GM23248 (cell line): ENCODE measurements at regions not wholly inside any gene's neighbourhood (a gene's known extent, or its start where the extent isn't known, plus 50 kb on each side); places are given as distances from the start of the nearest gene placed in this dataset.

Source experiments
- DNase-seq: peaks from one replicate; pipeline ENCODE4 v3.0.0-alpha.2; 2015
- H2AFZ ChIP-seq: fragments of 200-600 bp; sonication (generic); 2 replicates; pipeline ENCODE4 v1.6.1; 2016; ENCODE audit warnings: antibody characterized with exemption
- H3F3A ChIP-seq: fragments of 200-600 bp; sonication (generic); 2 replicates; pipeline ENCODE4 v1.6.1; 2016; ENCODE audit warnings: mild to moderate bottlenecking, antibody characterized with exemption, mixed run types; ENCODE audit not compliant: insufficient read depth
- H3K27ac ChIP-seq: fragments of 200-600 bp; sonication (generic); 2 replicates; pipeline ENCODE4 v1.5.1; 2016; ENCODE audit warnings: mild to moderate bottlenecking
- H3K27me3 ChIP-seq: fragments of 200-600 bp; sonication (generic); replicated peaks from 2 replicates; pipeline ENCODE4 v1.6.1; 2016; ENCODE audit warnings: mild to moderate bottlenecking; ENCODE audit not compliant: insufficient read depth
- H3K36me3 ChIP-seq: fragments of 200-600 bp; sonication (generic); 2 replicates; pipeline ENCODE4 v1.6.1; 2016; ENCODE audit warnings: low read depth, mild to moderate bottlenecking
- H3K4me1 ChIP-seq: fragments of 200-600 bp; sonication (generic); 2 replicates; pipeline ENCODE4 v1.6.1; 2016; ENCODE audit warnings: mild to moderate bottlenecking; ENCODE audit not compliant: insufficient read depth
- H3K4me2 ChIP-seq: fragments of 200-600 bp; sonication (generic); one replicate; pipeline ENCODE4 v1.6.1; 2016; ENCODE audit warnings: mild to moderate bottlenecking; ENCODE audit not compliant: unreplicated experiment
- H3K4me3 ChIP-seq: fragments of 200-600 bp; sonication (generic); 2 replicates; pipeline ENCODE4 v1.5.1; 2016; ENCODE audit warnings: mild to moderate bottlenecking
- H3K79me2 ChIP-seq: fragments of 200-600 bp; sonication (generic); 2 replicates; pipeline ENCODE4 v1.6.1; 2016; ENCODE audit warnings: mild to moderate bottlenecking; ENCODE audit not compliant: insufficient read depth
- H3K9ac ChIP-seq: fragments of 200-600 bp; sonication (generic); 2 replicates; pipeline ENCODE4 v1.6.1; 2016; ENCODE audit warnings: mild to moderate bottlenecking
- H3K9me2 ChIP-seq: fragments of 200-600 bp; sonication (generic); 2 replicates; pipeline ENCODE4 v1.6.1; 2016; ENCODE audit warnings: mixed run types, mild to moderate bottlenecking, moderate library complexity; ENCODE audit not compliant: insufficient read depth
- H3K9me3 ChIP-seq: fragments of 200-600 bp; sonication (generic); one replicate; pipeline ENCODE4 v1.6.1; 2017; ENCODE audit warnings: low read depth
- H4K20me1 ChIP-seq: fragments of 200-600 bp; sonication (generic); 2 replicates; pipeline ENCODE4 v1.6.0; 2016; ENCODE audit not compliant: insufficient read depth
- EZH2 ChIP-seq: fragments of 200-600 bp; sonication (generic); IDR thresholded peaks from 2 replicates; pipeline ENCODE4 v1.6.1; 2018; ENCODE audit warnings: antibody characterized with exemption, mild to moderate bottlenecking; ENCODE audit not compliant: insufficient read depth, poor library complexity, severe bottlenecking
- EZH2phosphoT487 ChIP-seq: fragments of 200-600 bp; sonication (generic); IDR thresholded peaks from 2 replicates; pipeline ENCODE4 v1.6.1; 2018; ENCODE audit warnings: antibody characterized with exemption, moderate library complexity, mild to moderate bottlenecking, low read depth; ENCODE audit not compliant: insufficient read depth
- WGBS, 2 experiments: methylation state at CpG; one replicate each; pipeline ENCODE4 v1.1.6; 2015 to 2017; ENCODE audit warnings: low lambda C conversion rate in 2 of 2, low coverage in 1 of 2; ENCODE audit errors: missing lambda C conversion rate in 2 of 2; 5-methylcytosine and 5-hydroxymethylcytosine counted together
- in situ Hi-C: fragments of 300-500 bp; cut with MboI; formaldehyde crosslinking; loops from 2 replicates; pipeline ENCODE4 v1.15.0; 2020

DNA sequence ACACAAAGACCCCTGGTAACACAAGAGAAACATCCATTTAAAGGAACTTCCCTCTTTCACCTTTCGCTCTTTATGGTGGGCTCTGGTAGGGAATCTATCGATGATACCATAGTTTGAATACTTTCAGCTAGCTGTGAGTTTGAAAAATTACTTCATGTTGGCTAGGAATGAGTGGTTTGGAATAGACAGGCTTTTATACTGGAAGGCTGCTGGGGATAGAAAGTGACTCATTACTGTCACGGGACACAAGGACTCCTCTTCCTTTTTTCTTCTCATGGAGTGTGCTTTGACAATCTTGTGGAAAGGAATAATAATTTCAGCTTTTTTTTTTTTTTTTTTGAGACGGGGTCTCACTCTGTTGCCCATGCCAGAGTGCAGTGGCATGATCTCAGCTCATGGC lies 76.9 kb downstream of the CYB561 start:
- Histone ChIP-seq H3K4me3 (no peak overlapping the region), H3K9me3 (no peaks in the 10 kb centered on the region), H3K79me2 (peaks cover 49% of the 10 kb centered on the region), H3K9ac (peak overlapping the region; percentile 30), H3K4me2 (no peak overlapping the region), H3K27me3 (no peaks in the 10 kb centered on the region), H2AFZ (no peak overlapping the region), H4K20me1 (no peaks in the 10 kb centered on the region), H3K27ac (peak overlapping the region; percentile 86), H3K9me2 (no peaks in the 10 kb centered on the region), H3K4me1 (peaks cover 72% of the 10 kb centered on the region), H3F3A (peaks cover 71% of the 10 kb centered on the region), H3K36me3 (no peaks in the 10 kb centered on the region; the same call in 1 of the 2 replicates)
- TF ChIP-seq EZH2 (no peak), EZH2phosphoT487 (no peak)
- DNase-seq = peak; percentile 88
- in situ Hi-C loops = no loop called here
- 2 to 3% methylated on average over 4 of the region's 4 CpGs for WGBS, 2 experiments

DNA sequence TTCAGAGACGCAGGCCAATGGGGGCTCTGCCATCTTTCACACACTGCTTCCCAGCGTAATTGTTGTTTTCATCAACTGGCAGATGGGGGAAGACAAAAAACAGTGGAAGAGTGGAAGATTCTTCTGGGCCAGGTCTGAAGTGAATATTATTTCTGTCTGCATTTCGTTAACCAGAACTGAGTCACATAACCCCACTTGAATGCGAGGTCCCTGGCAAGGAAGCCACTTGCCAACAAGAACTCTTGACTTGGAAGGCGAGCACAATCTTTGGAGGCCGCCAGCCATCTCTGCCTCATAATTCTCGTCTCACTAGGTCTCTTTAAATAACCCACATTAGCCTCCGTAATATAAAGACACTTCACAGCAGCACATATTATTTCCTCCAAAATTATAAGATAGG lies 75.4 kb downstream of the CYB561 start:
- Histone ChIP-seq H2AFZ (peak overlapping the region; percentile 34; the same call in 1 of the 2 replicates), H4K20me1 (no peaks in the 10 kb centered on the region), H3K9ac (peak overlapping the region; percentile 29; the same call in 1 of the 2 replicates), H3K9me3 (no peaks in the 10 kb centered on the region), H3K36me3 (no peaks in the 10 kb centered on the region; the same call in 1 of the 2 replicates), H3K27ac (peak overlapping the region; percentile 86), H3K4me3 (no peak overlapping the region), H3K4me2 (no peak overlapping the region), H3K79me2 (peaks cover 52% of the 10 kb centered on the region), H3K9me2 (no peaks in the 10 kb centered on the region), H3F3A (peaks cover 56% of the 10 kb centered on the region), H3K27me3 (no peaks in the 10 kb centered on the region), H3K4me1 (peaks cover 57% of the 10 kb centered on the region)
- peak; percentile 64 for DNase-seq
- WGBS, 2 experiments = 33 to 34% methylated on average over 8 of the region's 8 CpGs
- TF ChIP-seq EZH2 (no peak), EZH2phosphoT487 (no peak)
- in situ Hi-C loops = no loop called here

DNA sequence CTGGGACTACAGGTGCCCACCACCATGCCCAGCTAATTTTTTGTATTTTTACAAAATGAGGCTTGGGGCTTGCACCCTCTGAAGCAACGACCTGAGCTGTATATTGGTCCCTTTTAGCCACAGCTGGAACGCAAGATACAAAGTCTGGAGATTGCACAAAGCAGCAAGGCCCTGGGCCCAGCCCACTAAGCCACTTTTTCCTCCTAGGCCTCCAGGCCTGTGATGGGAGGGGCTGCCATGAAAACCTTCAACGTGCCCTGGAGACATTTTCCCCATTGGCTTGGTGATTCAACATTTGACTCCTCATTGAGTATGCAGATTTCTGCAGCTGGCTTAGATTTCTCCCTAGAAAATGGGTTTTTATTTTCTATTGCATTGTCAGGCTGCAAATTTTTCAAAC lies 69.2 kb downstream of the CYB561 start:
- peaks cover 28% of the 10 kb centered on the region for H3F3A ChIP-seq
- H3K27me3 ChIP-seq = no peaks in the 10 kb centered on the region
- H3K9me3 ChIP-seq = no peaks in the 10 kb centered on the region
- no peak overlapping the region for H3K4me2 ChIP-seq
- no peak overlapping the region for H3K27ac ChIP-seq
- DNase-seq = no peak
- peaks cover 68% of the 10 kb centered on the region for H3K79me2 ChIP-seq
- in situ Hi-C loops = no loop called here
- peaks cover 17% of the 10 kb centered on the region; the same call in 1 of the 2 replicates for H3K36me3 ChIP-seq
- no peaks in the 10 kb centered on the region for H3K9me2 ChIP-seq
- H3K4me3 ChIP-seq = no peak overlapping the region
- no peaks in the 10 kb centered on the region for H4K20me1 ChIP-seq
- H2AFZ ChIP-seq = no peak overlapping the region
- H3K9ac ChIP-seq = no peak overlapping the region
- H3K4me1 ChIP-seq = peaks cover 18% of the 10 kb centered on the region
- TF ChIP-seq EZH2phosphoT487 (no peak), EZH2 (no peak)
- WGBS, 2 experiments = 73 to 82% methylated on average over 3 of the region's 3 CpGs

DNA sequence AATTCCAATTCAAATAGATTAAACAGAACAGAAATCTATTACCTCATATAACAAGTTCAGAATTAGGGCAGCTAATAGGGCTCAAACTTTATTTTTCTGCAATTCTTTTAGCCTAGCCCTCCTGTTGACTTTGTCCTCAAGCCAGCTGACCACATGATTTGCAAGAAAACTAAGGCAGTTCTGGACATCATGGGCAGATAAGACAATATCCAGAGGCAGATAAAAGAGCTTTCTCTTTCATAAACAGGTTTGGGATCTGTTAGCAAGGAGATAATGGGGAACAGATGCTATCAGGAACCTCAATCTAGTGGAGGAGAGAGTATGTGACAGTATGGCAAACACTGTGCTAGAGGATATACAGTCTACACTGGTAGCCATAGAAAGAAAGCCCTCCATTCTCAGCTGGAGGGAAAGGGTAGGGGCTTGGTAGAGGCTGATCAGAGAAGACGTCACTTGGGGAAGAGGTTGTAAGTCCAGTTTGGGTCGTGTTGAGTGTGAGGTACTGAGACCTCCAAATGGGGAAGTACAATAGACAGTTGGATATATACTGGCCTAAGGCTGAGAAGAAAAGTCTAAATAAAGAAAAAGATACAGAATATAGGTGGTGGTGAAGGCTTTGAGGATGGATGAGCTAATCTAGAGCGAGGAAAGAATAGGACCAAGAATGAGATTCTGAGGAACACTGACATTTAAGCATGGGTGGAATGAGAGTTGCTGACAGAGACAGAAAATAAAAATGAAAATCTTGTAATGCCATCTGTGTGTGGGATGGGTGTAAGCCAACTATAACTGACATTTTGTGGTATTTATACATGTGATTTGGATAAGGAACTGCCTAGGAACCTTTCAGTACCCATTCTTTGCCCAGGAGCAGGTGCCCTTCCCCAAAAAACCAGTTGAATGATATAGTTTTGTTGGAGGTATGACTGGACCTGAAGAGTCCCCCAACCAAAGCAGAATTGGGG lies 67.4 kb downstream of the CYB561 start:
- Histone ChIP-seq H3F3A (peaks cover 41% of the 10 kb centered on the region), H3K36me3 (peaks cover 22% of the 10 kb centered on the region; the same call in 1 of the 2 replicates), H3K27ac (no peak overlapping the region), H3K79me2 (peaks cover 59% of the 10 kb centered on the region), H3K9me3 (no peaks in the 10 kb centered on the region), H3K27me3 (no peaks in the 10 kb centered on the region), H3K4me3 (no peak overlapping the region), H3K4me1 (peaks cover 35% of the 10 kb centered on the region), H2AFZ (no peak overlapping the region), H4K20me1 (no peaks in the 10 kb centered on the region), H3K4me2 (no peak overlapping the region), H3K9ac (no peak overlapping the region), H3K9me2 (no peaks in the 10 kb centered on the region)
- TF ChIP-seq EZH2 (no peak), EZH2phosphoT487 (no peak)
- WGBS, 2 experiments = 97 to 98% methylated on average over 3 of the region's 3 CpGs
- in situ Hi-C loops = no loop called here
- DNase-seq = no peak
